NCI-H69 (cell line): ENCODE measurements at regions not wholly inside any gene's neighbourhood (a gene's known extent, or its start where the extent isn't known, plus 50 kb on each side); places are given as distances from the start of the nearest gene placed in this dataset.
"Not testable (repeated sequence)": the region's sequence is repeated elsewhere in the genome, so short reads cannot be mapped to it uniquely, and the experiment has no call there.

Experiments used
- DNase-seq: peaks from one replicate; lab custom pipeline; 2025; lab: John Stamatoyannopoulos, UW

DNA sequence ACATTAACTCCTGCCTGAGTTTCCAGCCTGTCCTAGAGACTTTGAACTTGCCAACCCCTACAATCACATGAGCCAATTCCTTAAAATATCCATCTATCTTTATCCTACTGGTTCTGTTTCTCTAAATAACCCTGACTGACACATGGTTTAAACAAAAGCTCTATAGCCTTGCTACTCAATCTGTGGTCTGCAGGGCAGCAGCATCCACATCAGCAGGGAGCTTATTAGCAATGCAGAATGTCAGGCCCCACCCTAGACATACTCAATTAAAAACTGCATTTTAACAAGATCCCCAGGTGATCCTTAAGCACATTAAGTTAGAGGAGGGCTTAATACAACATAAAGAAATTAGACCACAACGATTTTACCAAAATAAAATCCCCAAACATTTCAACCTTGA, 108.3 kb upstream of the CPSF6 start:
- DNase-seq: peak; percentile 35

DNA sequence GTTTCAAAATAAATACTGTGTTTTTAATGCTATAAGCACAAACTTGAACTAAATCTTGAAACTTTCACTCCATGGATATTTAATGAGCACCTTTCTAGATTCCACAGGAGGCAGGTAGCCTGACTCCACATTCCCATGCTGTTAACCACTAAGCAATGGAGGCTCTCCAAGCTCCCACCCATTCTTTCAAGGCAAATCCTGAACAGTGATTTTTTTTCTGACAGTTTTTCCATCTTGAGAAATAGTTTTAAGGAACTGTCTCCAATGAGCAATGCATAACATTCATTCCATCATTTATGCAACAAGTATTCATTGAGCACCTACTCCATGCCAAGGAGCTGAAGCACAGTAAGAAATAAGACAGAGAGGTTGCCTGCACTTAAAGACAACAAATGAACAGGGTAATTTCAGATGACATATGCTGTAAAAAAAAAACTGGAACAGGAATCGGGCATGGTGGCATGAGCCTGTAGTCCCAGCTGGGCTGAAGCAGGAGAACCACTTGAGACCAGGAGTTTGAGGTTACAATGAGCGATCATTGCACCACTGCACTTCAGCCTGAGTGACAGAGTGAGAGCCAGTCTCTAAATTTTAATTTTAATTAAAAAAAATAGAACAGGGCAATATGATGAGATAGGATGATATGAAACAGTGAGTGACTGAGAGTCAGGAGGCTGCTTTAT, 102.3 kb upstream of the CPSF6 start:
- no peak for DNase-seq

DNA sequence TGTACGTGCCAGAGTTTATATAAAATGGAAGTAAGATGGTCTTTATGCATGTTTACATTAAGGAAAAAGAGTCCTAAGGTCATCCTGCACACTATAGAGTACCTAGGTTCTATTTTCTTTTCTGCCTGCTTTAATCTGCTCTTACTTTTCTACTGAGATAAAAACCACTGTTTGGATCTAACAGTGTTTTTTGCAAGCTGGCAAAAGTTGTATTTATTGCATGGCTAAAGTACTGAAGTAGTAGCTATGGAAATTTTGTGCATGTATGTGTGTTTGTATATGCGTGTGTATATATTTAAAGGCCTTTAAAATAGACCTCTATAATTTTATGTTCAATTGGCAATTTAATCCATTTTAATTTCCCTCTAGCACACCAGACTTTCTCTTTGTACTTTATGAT, 98.3 kb upstream of the CPSF6 start:
- DNase-seq: no peak

DNA sequence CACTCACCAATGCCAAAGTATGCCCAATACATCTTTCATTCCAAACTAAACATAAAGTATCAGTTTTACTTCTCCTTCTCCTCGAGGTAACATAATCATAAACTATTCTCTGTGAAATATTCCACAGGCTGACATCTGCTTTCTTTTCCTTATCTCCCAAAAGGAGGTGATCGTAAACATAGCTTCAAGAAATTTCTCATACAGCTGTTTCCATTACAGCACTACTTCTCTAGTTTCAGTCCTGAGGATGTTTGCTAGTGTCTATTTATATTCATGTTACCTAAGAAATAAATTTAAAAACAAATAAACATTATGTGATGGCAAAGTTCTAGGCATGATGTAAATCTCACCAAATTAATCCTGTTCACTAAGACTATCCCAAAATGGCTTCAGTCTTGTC, 90.1 kb upstream of the CPSF6 start:
- DNase-seq: no peak

DNA sequence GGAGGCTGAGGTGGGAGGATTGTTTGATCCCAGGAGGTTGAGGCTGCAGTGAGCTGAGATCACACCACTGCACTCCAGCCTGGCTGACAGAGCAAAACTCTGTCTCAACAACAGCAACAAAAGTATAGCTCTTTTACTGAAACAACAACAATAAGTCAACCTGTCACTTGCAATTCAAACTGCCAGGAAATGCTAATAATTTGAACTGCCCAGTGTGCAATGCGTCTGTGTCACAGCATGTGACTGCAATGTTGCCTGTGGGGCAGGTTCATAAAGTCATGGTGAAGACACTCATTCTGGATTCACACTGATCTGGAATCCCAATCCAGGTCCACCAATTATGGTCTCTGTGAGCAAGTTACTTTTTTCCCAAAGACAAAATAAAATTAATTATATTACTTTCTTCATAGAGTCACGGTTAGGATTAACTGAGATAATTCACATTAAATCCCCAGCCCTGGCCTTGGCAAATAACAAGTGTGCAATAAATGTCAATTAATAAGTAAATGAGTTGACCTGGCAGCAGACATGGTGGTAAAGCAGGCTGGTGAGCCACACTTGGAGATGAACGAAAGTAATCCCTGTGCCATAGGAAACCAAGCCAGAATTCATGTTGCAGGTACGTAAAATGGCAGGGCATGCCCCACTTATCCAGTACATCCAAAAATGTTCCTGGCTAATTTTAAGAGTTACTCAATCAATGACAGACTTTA, 89.1 kb upstream of the CPSF6 start:
- DNase-seq: peak; percentile 2

DNA sequence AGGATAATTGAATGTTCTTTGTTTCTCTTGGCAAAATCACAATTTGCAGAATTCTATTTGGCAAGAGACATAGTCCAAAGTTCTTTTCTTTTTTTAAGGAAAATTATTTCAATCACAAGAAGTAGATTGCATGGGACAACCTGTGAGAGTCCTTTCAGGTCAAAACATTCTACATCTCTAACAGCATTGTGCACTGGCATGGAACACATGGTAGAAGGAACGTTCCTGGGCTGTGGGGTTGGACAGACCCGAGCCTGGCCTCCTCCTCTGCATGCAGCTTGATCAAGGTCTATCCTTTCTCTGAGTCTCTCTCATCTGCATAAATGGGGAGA, 88.6 kb upstream of the CPSF6 start:
- DNase-seq: no peak

DNA sequence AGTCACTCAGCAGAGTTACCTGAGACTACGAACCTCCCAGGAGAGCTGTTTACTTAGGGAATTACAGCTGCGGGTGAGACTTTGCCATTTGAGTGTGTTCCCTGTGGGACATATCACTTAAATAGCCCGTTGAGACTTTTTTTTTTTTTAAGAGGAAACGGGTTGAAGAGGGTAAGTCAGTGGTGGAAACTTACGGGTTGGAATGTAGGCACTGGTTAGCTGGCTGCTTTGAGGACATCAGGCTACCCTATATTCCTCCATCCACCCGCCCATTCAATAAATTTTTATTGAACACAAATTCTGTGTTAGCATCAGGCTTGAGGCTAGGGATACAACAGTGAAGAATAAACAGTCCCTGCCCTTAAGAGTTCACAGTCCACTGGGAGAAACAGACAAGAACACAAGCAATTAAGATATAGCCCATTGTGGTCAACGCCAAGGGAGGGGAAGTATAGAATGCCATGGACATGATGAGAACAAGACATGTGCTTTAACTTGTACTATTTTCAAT, 88.1 kb upstream of the CPSF6 start:
- DNase-seq: peak; percentile 80

DNA sequence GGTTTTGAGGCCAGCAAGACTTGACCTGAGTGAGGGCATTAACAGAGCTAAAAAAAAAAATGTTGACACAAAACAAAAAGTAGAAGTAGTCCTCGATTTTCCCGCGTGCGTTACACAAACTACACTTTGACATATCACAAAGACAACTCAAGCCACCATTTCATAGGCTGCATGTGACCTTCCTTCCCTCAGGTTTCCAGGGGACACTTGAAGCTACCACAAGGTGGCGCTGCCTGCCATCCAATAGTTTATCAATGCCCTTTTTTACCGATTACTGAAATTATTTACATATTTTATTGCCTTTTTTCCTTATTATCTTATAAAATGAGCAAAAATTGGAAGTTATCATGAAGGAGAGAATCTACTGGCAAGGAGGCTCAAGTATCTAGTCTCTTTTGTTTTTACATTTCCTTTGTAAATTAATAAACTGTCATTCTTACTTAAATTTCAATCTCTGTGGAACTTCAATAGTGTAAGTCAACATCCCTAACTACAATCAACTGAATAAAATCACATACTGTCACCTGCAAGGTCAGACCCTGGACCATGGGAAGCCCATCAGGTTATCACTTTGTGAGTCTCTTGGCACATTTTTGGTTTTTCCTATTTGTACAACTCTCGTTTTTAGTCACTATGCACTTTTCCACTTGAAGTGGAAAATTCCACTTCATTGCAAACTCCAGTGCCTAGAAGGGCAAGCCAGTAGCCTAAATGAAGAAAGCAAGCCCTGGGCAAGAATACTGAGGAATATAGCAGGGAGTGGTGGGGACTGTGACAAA, 84.6 kb upstream of the CPSF6 start:
- peak; percentile 63 for DNase-seq

DNA sequence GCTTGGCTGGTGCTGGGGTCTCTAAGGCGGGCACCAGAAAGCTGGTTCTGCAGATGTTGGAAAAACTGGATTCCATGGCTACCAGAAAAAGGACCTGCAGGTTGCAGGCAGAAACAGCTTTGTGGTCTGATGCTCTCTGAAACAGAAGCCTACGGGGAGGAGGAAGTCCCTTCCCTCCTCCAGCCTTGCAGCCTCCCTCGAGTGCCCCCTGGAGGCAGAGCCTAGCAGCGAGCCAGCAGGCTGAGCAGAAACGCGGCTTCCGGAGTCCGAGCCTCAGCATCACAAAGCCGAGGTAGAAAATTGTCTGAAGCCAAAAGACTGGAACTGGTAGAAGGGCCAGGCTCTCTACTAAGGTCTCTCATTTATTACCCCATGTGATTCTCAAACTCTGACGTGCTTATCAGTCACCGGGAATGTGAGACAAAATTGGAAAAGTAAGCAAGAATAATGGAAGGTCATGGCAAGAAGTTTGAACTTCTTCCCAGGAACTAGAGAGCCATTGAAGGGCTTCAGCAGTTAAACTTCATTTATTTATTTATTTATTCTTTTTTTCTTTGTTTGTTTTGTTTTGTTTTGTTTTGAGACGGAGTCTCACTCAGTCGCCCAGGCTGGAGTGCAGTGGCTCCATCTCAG, 82.2 kb upstream of the CPSF6 start:
- peak; percentile 81 for DNase-seq

DNA sequence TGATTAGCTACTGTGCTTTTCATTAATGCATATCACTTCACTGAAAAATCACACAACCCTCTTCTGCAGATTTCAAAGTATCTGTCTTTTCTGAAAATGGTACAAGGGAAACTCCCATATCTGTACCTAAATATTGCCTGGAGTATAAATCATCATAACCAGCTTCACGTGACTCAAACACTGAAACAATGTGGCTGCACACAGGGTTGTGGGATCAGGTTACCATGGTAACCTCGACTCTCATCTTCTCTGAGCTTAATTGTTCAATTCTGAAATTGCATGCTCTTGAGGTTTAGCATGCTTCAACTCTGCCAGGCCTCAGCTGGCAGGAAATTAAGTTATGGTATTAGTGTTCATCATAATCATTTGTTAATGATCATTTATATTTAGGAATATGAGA, 77.5 kb upstream of the CPSF6 start:
- peak; percentile 56 for DNase-seq

DNA sequence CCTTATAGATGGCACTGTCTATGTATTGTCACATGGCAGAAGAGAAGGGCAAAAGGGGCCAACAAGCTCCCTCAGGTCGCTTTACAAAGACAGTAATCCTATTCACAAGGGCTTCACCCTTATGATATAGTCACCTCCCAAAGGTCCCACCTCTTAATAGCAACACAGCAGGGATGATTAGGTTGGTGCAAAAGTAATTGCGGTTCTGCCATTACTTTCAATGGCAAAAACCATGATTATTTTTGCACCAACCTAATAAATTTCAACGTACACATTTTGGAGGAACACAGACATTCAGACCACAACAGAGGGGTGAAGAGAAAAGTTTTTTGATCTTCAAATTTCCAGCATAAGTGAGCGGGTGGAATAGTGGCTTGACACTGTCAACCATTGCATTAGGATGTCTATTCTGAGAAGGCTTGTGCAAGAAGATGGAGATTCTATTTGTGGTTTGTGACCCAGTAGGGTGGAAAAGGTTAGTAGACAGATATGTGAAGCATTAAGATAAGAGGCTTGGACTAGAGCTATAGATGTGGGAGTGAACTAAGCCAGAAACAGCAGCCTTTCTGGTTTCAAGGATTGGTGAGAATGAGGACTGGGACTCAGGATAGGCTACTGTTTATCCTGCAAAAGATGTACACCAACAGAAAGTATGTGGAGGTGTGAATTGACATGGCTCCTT, 75.5 kb upstream of the CPSF6 start:
- no peak for DNase-seq

DNA sequence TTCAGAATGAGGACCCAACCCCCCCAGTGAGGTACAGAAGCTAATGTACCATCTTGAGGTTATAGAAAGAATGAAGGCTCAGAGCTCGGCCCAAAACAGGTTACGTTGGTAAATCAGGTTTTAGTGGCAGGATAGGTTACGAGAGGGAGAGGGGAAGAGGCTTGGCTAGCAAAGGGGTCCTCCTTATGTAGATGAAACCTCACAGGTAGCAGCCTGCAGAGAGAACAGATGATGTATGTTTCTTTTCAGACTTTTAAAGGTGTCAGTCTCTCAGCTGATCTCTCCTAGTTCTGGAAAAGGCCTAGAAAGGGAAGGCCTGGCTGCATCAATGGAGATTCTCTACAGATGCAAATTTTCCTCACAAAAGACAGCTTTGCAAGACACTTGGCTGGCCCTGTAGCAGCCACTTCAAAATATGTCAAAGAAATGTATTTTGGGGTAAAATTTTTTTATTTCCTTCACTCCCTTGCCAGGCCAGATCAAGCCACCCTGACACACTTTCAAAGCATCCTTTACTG, 71.7 kb upstream of the CPSF6 start:
- no peak for DNase-seq

DNA sequence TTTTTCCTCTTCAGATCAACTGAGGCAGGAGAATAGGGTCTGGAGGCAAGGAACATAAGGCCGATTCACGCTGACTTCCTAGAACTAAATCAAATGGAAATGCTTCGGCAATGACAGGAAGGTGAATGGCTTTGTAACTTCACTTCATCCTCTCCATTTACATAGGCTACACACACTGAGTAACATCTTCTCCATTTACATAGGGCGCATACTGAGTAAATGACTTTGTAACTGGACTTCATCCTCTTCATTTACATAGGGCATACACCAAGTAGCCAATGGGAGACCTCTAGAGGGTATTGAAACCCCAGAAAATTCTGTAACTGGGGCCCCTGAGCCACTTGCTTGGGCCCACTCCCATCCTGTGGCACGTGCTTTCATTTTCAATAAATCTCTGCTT, 71.0 kb upstream of the CPSF6 start:
- no peak for DNase-seq

DNA sequence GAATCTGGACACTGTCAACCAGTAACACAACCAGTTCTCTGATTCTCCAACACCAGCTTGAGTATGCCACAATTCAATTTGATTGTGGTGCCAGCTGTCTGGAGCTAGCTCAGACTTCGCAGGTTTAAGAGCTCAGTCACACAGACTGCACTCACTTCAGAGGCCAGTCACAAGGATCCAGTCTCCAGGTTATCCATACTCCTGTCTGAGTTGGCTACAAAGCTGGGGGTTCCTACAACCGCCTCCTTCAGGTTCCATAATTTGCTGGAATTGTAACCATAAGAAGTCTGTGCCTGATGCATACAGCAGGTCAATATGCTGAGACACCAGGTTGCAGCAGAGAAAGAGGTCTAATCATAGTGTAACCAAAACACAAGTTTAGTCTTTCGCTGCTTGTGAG, 70.5 kb upstream of the CPSF6 start:
- no peak for DNase-seq

DNA sequence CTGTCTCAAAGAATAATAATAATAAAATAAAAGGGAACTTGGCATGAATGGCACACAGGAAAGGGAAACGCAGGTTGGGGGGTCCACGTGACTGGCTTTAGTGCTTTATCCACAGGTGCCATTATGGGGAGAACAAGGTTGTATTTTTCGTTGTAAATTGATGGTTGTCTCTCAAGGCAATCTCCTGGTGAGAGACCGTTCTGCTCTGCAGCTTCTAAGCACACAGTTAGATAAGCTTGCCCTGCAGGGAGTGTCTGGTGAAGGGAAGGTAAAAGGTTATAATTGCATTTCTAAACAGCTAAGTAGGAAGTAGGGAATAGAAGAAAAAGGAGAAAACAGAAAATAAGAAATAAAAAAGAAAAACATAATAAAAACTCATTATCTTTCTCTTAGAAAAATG, 69.1 kb upstream of the CPSF6 start:
- peak; percentile 90 for DNase-seq

DNA sequence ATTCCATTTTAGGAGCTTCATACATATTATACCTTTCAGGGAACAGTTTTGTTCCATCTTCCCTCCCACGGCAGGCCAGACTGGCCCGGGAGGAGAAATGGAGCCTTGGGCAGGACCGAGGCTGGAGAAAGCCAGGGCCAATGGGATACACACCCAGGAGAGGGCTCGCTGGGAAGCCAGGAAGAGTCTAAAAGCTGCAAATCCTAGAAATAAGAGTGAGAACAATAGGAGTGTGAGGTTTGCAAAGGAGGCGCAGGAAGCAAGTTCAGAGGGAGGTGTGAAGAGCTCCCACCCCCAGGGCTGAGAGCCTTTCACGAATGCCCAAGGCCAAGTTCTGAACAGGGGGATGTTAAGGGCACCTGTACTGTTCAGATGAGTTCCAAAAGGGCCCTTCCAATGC, 67.5 kb upstream of the CPSF6 start:
- DNase-seq: no peak

DNA sequence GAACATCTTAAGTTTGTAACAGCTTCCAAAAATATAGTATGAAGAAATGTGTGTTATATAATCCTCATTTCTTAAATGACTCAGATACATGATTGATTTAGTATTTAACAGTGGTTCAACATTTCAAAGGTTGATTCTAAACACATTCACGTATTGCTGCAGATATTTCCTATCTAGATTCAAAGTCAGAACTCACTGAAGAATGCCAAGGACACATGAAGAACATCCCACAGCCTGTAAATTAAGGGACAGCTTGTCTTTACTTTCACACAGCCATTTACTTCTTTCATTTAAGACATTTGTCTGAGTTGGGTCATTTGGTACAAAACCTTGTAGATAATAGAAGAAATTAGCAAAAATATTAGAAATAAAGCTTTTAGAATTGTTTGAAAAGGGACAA, 66.9 kb upstream of the CPSF6 start:
- no peak for DNase-seq

DNA sequence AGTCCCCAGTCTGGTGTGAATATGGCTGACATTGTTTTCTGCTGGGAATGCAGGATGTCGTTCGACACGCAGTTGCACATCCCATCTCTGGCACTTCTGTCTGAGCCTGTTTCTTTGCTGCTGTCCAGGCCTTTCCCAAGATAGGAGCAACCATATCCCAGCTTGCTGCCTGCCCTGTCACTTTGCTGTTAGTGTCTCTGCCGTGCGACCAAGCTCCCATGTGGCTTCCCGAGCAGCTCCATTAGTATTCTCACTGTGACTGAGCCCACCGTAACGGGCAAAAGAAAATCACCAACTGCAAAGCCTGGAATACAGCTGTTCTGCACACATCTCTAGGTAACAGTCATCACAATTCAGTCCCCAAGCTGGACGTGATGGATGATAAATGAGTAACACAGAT, 66.0 kb upstream of the CPSF6 start:
- peak; percentile 40 for DNase-seq

DNA sequence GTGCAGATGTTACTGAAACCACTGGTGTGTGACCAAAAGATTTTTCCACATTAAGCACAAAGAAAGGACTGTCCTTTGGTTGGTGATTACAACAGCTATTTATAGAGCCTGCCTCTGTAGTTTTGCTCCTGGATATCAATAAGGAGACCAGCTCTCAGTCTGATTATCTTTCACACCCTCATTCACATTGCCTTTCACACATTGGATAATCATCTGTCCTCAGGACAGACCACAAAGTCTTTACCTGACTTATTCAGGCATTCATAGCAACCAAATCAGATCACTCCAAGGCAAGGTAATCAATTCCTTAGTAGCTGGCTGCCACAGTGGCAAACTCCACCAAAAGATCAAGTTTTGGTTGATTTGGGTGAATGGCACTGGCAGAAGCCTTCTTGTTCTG, 59.6 kb upstream of the CPSF6 start:
- no peak for DNase-seq

DNA sequence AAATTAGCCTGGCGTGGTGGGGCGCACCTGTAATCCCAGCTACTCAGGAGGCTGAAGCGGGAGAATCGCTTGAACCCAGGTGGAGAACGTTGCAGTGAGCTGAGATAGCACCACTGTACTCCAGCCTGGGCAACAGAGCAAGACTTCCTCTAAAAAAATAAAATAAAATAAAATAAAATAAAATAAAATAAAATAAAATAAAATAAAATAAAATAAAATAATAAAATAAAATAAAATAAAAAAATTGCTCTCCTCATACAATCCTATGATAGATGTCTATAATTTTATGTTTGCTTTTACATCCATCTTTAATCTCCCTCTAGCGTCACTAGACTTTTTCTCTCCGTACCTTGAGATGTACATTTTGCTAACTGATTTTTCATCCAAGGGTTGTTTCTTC, 51.8 kb upstream of the CPSF6 start:
- DNase-seq: not testable (repeated sequence)

DNA sequence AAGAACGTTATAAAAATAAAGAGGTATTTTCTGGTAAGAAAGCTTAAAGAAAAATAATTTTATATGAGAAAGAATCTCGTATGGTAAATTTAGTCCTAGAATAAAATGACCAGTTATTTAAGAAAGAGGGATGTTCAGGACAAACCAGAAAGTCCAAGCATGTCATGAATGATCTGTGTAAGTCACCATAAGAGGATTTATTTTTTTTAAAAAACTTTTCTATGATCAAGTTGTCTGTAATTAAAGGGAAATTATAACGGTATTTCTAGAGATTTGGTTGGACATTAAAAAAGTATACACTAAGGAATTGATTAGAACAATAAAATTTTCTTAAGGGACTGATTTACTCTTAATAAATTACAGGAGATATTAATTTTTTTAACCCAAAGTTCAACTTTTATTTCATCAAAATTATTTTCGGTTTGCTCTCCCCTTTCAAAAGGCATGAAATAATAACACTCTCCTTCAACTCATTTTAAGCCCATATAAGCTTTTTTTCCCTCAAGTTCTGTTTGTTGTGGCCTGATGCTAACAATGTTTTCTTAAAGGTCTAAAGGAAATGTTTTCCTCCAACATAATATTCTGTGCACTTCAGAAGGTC, 49.9 kb upstream of the CPSF6 start:
- no peak for DNase-seq
